GM21576 (cell line): ENCODE measurements at regions not wholly inside any gene's neighbourhood (a gene's known extent, or its start where the extent isn't known, plus 50 kb on each side); places are given as distances from the start of the nearest gene placed in this dataset.

Experiments used
- ATAC-seq: cut with Tn5 transposase; IDR thresholded peaks from one replicate; pipeline ENCODE4 v1.9.1; 2021; ENCODE audit warnings: mild to moderate bottlenecking, moderate library complexity; ENCODE audit not compliant: unreplicated experiment

GRCh38 chr6:114404339-114404955 is 61.6 kb upstream of the HS3ST5 start:
- ATAC-seq: no peak

- no peak for ATAC-seq
Observed at GRCh38 chr6:114403858-114404257, 61.0 kb upstream of the HS3ST5 start.

GRCh38 chr6:114398481-114398880 is 55.7 kb upstream of the HS3ST5 start:
- ATAC-seq: no peak
